Epithelial cell of prostate (primary cell): ENCODE measurements at regions not wholly inside any gene's neighbourhood (a gene's known extent, or its start where the extent isn't known, plus 50 kb on each side); places are given as distances from the start of the nearest gene placed in this dataset.

Experiments used
- DNase-seq: peaks from one replicate; pipeline ENCODE4 v3.0.0-alpha.2; 2011; ENCODE audit warnings: low read depth, low spot score
- H3K27ac ChIP-seq: fragments of 450-650 bp; 2 replicates; pipeline ENCODE4 v1.5.1; 2017; ENCODE audit warnings: mild to moderate bottlenecking

DNA sequence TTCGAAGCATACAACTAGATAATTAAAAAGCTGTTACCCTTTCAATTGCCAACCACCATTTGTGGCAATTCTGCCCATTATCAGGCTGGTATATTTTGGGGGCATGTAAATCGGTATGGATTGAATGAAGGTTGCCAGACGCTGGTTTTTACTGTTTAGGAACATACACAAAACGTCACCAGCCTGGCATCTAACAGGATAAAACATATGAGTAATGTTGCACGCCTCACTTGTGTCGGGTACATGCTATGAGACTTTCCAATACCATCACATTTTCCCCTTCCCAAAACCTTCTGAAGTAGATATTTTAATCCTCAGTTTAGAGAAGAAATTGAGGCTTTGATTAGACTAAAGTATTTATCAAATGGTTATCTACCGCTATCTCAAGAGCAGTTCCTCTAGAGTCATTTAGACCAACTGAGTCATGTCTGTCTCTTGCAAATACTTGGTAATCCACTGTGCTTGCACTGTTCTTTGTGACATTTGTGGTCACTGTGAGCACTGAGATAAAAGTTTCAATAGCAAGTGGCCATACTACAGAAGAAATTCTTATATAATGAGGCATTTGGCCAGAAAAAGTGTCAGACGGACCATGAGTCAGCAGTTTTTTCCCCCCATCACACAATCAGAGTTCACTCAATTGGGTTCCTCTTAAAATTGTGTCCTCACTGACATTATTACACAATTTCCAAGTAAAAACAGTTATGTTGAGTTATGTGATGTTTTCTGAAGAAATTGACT lies 498.7 kb downstream of the NXPH1 start:
- no peak overlapping the region for H3K27ac ChIP-seq
- DNase-seq, result no peak

- H3K27ac ChIP-seq, result no peak overlapping the region
- DNase-seq, result no peak
Measured at GRCh38 chr7:8932751-8933150, 499.3 kb downstream of the NXPH1 start.

DNA sequence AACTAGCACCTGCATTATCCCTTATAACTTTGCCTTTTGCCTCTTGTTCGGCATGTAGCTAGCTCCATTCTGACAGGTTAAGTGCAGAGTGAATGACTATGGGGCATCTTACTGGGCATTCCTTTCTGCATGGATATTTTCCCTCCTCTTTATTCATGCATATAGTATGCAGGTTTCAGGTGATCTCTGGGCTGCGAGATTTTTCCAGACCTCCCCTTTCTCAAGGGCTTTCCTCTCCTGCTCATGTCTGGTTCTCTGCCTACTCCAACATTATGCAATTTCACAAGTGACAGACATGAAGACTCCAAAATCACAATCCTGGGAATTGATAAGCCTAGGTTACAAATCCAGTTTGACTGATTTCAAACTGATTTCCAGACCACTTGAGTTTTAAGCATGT lies 503.8 kb downstream of the NXPH1 start:
- H3K27ac ChIP-seq, result no peak overlapping the region
- DNase-seq, result no peak

DNA sequence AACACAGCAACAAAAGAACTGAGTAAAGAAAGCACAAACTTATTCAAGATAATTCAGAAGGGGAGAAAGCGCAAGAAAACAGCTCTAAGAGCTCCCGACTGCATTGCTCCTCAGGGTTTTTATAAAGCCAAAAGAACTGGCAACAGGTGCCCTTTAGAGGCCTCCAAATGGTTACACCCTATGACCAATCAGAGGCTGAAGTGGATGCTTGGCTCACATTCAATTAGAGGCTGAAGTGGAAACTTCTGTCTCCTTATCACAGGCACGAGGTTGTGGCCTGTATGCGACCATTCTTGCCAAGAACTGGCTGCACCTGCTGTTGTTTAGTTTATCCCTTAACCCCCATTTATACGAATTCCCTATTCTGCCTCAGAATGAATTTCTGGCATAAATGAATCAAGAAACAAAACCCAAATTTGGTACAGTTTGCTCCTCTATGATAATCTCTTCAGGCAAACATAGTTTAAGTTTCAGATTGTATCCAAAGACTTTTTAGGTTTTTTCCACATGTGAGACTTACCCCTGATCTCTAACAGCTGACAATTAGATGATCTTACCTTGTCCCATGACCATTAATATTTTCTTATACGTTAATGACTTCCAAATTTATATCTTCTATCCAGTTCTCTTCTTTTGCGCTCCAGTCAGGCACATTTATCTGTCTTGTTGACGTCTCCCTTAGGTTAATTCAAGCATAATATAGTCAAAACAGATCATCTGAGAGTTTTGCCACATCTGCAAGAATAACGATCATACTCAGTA lies 504.8 kb downstream of the NXPH1 start:
- H3K27ac ChIP-seq, result no peak overlapping the region
- DNase-seq, result no peak

DNA sequence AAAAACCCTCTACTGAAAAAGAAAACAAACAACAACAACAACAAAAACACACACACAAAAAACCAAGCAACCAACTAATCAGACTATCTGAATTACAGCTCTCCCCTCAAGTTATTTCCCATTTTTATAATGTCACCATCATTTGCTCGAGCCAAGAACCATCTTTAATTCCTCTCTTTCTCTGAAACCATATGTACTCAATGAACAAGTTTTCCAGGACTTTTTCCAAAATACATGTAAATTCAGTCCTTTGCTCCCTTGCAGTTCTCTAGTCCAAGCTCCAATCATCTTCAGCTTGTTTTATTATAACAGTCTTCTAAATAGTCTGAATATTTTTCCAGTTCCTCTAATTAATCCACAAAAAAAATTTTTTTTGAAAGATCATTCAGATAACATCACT lies 506.0 kb downstream of the NXPH1 start:
- no peak for DNase-seq
- no peak overlapping the region for H3K27ac ChIP-seq

GRCh38 chr7:8963722-8964121 lies 530.3 kb downstream of the NXPH1 start:
- DNase-seq, result no peak

GRCh38 chr7:8965177-8965576 lies 531.8 kb downstream of the NXPH1 start:
- no peak for DNase-seq
- no peak overlapping the region for H3K27ac ChIP-seq

More at GRCh38 chr7:8963722-8964121, 530.3 kb downstream of the NXPH1 start:
- H3K27ac ChIP-seq, result no peak overlapping the region

- DNase-seq, result no peak
- H3K27ac ChIP-seq, result no peak overlapping the region
Measured at GRCh38 chr7:8973601-8974000, 540.2 kb downstream of the NXPH1 start.

- DNase-seq, result no peak
- no peak overlapping the region for H3K27ac ChIP-seq
Measured at GRCh38 chr7:8975681-8976080, 542.3 kb downstream of the NXPH1 start.

DNA sequence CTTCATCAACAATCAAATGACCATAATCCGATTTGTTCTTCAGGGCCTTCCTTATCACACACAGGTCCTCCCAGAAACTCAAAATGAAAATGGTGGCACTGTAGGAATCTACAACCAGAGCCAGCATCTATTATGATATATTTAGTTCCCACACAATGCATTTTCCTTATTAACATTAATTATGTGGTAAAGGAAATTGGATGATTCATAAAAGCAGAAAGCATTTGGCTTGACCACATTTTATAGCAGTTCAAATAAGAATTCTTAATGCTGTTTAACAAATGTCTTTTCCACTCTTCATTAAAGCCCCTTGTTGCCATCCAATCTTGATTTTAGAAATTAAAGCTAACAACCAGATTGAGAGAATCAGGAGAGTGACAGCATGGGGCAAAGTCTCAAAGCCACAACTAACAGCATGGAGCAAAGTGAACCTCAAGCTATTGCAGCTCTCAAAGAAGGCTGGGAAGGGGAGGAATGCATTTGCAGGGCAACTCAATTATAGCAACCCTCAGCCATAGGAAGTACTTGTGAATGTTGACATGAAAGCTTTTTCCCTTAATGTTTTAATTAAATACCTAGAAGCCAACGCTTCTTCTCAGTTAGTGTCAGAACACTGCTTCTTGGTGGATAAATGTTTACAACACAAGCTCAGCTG lies 549.1 kb downstream of the NXPH1 start:
- no peak for DNase-seq
- no peak overlapping the region for H3K27ac ChIP-seq

- H3K27ac ChIP-seq, result no peak overlapping the region
- no peak for DNase-seq
Measured at GRCh38 chr7:8985255-8985654, 551.8 kb downstream of the NXPH1 start.

DNA sequence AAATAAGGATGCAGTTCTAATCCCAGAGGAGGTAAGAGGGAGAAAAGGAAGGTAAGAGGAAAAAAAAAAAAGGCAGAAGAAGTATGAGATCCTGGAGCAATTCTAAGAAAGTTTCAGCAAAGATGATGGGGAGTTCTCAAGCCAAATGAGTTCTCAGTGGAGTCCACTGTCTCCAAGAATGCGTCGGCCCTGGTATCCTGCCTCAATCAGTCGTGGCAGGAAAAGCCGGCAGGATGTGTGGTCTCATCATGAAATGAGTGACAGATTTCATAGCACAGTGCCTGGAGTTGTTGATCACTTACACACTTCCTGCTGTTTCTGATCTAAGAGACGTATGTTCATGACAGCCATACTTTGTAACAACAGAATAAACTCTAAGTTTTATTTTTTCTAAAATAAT lies 554.9 kb downstream of the NXPH1 start:
- H3K27ac ChIP-seq, result no peak overlapping the region
- DNase-seq, result no peak

DNA sequence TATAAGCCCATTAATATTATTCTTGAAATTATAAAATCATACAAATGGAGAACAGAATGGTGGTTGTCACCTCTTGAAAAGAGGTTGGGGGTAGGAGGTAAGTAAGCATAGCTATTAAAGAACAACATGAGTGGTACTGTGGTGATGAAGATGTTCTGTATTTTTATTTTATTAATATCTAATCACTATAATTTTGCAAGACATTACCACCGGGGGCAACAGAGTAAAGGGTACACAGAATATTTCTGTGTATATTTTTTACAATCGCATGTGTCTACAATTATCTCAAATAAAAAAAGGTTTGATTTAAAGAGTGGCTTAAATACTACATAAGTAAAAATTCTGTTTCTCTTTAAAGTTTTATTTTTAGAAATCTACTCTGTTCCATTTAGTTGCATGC lies 557.8 kb downstream of the NXPH1 start:
- no peak overlapping the region for H3K27ac ChIP-seq
- no peak for DNase-seq

- DNase-seq, result no peak
Measured at GRCh38 chr7:8998762-8999161, 565.4 kb downstream of the NXPH1 start.

GRCh38 chr7:9013940-9014339 lies 580.5 kb downstream of the NXPH1 start:
- H3K27ac ChIP-seq, result no peak overlapping the region
- no peak for DNase-seq

More at GRCh38 chr7:8998762-8999161, 565.4 kb downstream of the NXPH1 start:
- H3K27ac ChIP-seq, result no peak overlapping the region

GRCh38 chr7:9017286-9017685 lies 583.9 kb downstream of the NXPH1 start:
- H3K27ac ChIP-seq, result no peak overlapping the region
- DNase-seq, result no peak

DNA sequence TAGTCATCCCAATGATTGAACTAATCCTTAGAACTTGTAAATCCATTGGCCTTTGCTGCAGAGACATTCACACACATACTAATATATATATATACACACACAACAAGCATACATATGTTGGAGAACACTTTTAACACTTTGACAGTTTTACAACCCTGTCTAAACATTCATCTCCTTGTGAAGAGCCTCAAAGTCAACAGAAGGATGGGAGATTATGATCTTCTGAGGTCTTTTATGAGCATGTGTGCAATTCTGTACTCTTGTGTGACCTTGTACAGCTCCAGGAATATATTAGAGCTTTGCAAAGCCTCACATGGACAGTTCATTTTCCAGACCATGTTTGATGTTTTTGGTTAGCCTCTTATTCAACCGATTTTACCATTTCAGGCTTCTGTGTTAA lies 589.0 kb downstream of the NXPH1 start:
- DNase-seq, result no peak
- H3K27ac ChIP-seq, result no peak overlapping the region

DNA sequence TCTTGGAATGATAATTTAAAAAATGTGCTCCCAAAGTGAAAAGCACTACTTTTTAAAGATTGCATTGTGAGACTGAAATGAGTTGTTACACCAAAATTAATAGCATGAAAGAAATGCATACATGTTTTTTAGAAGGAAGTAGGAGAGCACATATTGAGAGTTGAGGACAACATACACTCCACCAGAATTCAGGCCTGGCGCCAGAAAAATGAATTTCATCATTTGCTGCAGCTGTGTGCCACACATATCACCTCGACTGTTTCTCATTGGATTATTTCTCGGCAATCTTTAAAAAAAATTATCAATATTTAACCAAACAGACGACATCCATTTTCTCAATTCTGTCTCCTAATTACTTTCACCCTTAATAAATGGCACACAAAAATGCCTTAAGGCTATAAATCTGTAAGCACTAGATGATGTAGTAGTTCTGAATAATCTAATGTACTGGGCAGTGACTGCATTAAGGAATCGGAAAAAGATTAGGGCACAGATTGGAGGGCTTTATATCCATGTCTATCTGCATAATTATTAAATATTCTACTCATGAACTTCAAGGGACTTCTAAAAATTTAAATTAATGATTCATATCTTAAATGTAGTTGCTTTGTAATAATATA lies 590.4 kb downstream of the NXPH1 start:
- no peak overlapping the region for H3K27ac ChIP-seq
- no peak for DNase-seq

DNA sequence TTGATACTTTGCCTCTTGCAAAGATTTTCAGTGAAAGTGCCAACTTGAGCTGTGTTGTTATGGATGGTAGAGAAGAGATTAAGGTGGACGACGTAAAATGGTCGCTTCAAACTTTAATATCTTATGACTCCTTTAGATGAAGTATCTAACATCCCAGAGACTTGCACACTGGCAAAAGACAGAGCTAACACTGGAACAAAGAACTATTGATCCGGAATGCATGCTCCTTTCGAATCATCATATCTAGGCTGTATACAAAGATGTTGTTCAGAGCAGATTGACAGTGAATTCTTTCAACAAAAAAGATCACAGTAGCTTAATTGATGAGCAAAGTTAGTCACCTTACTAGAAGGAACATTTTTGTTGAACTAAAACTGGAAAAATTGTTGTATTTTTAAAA lies 592.7 kb downstream of the NXPH1 start:
- no peak overlapping the region for H3K27ac ChIP-seq
- DNase-seq, result no peak

DNA sequence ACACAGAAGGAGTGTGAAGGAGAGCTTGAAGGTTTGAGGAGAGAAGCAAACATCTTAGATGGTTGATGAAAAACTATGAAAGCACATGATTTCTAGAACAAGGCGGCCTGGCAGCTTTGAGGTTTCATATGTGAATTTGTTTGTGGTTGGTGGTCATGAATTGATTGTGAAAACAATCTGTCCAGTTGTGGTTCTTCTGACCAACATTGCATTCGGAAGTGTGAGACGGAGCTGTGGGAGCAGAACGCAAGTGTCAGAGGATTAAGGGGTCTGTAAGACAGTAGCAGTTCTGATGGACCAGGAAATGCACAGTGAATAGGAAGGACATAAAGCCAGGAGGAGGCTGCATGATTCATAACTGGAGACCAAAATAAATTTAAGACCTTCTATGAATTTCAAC lies 594.6 kb downstream of the NXPH1 start:
- no peak for DNase-seq
- no peak overlapping the region for H3K27ac ChIP-seq
